ENCODE measurements at regions not wholly inside any gene's neighbourhood (a gene's known extent, or its start where the extent isn't known, plus 50 kb on each side); places are given as distances from the start of the nearest gene placed in this dataset.

DNA sequence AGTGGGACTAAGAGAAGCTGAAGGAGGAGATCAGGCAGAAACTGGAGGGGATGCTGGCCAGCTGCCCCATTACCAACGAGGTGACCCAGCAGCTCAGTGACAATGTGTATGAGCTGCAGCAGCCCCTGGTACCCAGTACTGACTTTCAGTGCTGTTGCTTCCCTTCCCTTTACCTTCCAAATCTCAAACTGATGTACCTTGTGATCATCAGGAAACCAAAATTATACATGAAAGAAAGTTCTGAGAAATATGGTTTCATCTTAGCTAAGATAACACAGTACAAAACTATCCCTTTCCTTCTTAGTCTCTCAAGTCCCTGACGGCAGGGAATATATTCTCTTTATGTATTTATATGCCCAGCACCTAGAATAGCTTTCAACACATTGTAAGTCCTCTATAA is 52.3 kb upstream of the CERS6 start:
- Histone ChIP-seq H3F3A (ENCODE audit: insufficient read depth, low read length) (no peaks in the 10 kb centered on the region), H2AFZ (ENCODE audit: low read length) (no peak overlapping the region), H3K36me3 (replicated peaks; ENCODE audit: insufficient read depth, low read length) (no peaks in the 10 kb centered on the region), H3K9me2 (replicated peaks; ENCODE audit: insufficient read depth, low read length) (no peaks in the 10 kb centered on the region), H3K4me2 (ENCODE audit: low read depth, low read length) (no peak overlapping the region), H3K4me3 (ENCODE audit: low read length) (no peak overlapping the region), H3K27me3 (replicated peaks; ENCODE audit: insufficient read depth, low read length) (no peaks in the 10 kb centered on the region), H3K9me3 (replicated peaks; ENCODE audit: insufficient read depth, low read length) (no peaks in the 10 kb centered on the region), H3K79me2 (ENCODE audit: low read length) (no peaks in the 10 kb centered on the region), H3K9ac (ENCODE audit: low read length) (no peak overlapping the region), H3K4me1 (ENCODE audit: low read length) (no peaks in the 10 kb centered on the region), H4K20me1 (ENCODE audit: insufficient read depth, low read length) (no peaks in the 10 kb centered on the region), H3K27ac (ENCODE audit: low read length) (no peak overlapping the region)
- TF ChIP-seq EZH2 (optimal IDR thresholded peaks at IDR 0.05; ENCODE audit: low read depth, low read length) (no peak), EZH2phosphoT487 (IDR thresholded peaks at IDR 0.05; ENCODE audit: low read length) (no peak), CTCF (IDR thresholded peaks at IDR 0.05; ENCODE audit: low read length) (no peak)
- no peak for DNase-seq

DNA sequence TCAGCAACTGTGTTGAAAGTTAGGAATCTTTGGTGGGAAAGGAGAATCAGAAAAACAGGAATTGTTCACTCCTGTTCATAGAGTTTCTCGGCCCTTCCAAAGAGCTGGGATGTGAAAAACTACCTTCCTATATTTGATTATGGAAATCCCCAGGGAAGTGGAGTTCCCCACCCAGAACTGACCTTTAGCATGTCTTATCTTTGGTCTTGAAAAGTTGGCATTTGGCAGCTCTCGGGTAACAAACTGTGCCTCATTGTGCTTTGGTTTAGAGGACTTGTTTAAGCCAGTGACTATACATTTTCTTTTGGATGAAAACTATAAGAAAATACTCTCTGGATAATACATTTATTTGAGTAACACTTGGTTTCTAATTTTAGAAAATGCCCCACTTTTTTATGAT is 51.3 kb upstream of the CERS6 start:
- H3K27ac ChIP-seq (ENCODE audit: low read length), result no peak overlapping the region
- no peak overlapping the region for H3K4me3 ChIP-seq (ENCODE audit: low read length)
- H3K27me3 ChIP-seq (replicated peaks; ENCODE audit: insufficient read depth, low read length), result no peaks in the 10 kb centered on the region
- H3K4me2 ChIP-seq (ENCODE audit: low read depth, low read length), result no peak overlapping the region
- no peaks in the 10 kb centered on the region for H4K20me1 ChIP-seq (ENCODE audit: insufficient read depth, low read length)
- DNase-seq, result no peak
- no peak overlapping the region for H2AFZ ChIP-seq (ENCODE audit: low read length)
- H3K9me2 ChIP-seq (replicated peaks; ENCODE audit: insufficient read depth, low read length), result no peaks in the 10 kb centered on the region
- no peaks in the 10 kb centered on the region for H3F3A ChIP-seq (ENCODE audit: insufficient read depth, low read length)
- H3K79me2 ChIP-seq (ENCODE audit: low read length), result no peaks in the 10 kb centered on the region
- no peak overlapping the region for H3K9ac ChIP-seq (ENCODE audit: low read length)
- TF ChIP-seq CTCF (IDR thresholded peaks at IDR 0.05; ENCODE audit: low read length), result no peak
- TF ChIP-seq EZH2phosphoT487 (IDR thresholded peaks at IDR 0.05; ENCODE audit: low read length), result no peak
- no peak for TF ChIP-seq EZH2 (optimal IDR thresholded peaks at IDR 0.05; ENCODE audit: low read depth, low read length)
- H3K9me3 ChIP-seq (replicated peaks; ENCODE audit: insufficient read depth, low read length), result no peaks in the 10 kb centered on the region
- no peaks in the 10 kb centered on the region for H3K36me3 ChIP-seq (replicated peaks; ENCODE audit: insufficient read depth, low read length)
- no peaks in the 10 kb centered on the region for H3K4me1 ChIP-seq (ENCODE audit: low read length)
